ENCODE measurements at regions not wholly inside any gene's neighbourhood (a gene's known extent, or its start where the extent isn't known, plus 50 kb on each side); places are given as distances from the start of the nearest gene placed in this dataset.
"Not testable (repeated sequence)": the region's sequence is repeated elsewhere in the genome, so short reads cannot be mapped to it uniquely, and the experiment has no call there.

DNA sequence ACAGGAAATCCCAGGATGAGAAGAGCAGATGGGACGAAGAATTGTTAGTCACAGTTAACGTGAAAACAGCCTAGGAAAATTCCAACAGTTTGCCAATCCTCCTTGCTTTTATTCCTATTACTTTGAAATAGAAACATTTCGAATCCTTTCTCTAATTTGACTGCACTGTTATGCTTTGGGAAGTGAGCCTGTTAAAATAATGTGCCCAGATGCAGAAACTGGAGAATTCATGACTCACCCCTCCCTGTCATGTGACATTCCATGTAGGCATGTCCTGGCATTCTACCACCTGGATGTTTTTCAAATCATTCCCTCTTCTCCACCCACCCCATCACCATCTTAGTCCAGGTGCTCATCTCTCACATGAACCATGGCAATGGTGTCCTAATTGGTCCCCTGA, 107.3 kb downstream of the MINAR1 start:
- no peak for DNase-seq (ENCODE audit: low read depth)

GRCh38 chr15:79540551-79540950, 108.4 kb downstream of the MINAR1 start:
- DNase-seq (ENCODE audit: low read depth) = no peak

DNA sequence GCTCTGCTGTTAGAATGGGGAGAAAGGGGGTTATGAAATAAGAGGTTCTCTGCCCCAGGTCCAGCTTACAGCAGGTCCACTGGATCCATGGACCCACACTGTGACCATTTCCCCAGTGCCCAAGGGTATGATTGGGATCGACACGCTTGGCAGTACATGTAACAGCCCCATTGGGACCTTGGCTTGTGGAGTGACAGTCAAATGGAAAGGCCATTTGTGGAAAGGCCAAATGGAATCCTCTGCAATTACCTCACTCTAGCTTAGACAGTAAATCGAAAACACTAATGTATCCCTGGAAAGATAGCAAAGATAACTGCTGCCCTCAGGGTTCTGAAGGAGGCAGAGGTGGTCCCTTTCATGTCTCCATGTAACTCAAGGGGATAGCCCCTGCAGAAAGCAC, 109.1 kb downstream of the MINAR1 start:
- DNase-seq (ENCODE audit: low read depth) = no peak

DNA sequence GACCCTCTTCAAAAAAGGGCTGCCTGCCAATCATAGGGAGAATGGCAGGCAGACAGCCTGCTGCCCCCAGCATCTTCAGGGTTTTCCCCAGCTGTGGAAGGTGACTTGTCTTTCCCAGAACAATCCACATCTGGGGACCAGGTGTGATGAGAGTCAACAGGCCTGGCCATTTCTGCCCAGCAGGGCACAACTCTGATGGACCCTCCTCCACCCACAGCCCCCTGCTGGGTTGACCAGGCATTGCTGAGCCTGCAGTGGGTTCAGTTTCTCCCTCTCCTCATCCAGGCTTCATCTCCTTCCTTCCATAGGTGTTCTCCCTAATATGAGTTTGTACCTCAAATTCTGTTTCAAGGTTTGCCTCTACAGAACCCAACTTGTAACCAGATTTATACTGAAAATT, 111.0 kb downstream of the MINAR1 start:
- no peak for DNase-seq (ENCODE audit: low read depth)

- no peak for DNase-seq (ENCODE audit: low read depth)
Measured at GRCh38 chr15:79549196-79549595, 117.1 kb downstream of the MINAR1 start.

- DNase-seq (ENCODE audit: low read depth) = no peak
Measured at GRCh38 chr15:79560384-79560783, 128.2 kb downstream of the MINAR1 start.

DNA sequence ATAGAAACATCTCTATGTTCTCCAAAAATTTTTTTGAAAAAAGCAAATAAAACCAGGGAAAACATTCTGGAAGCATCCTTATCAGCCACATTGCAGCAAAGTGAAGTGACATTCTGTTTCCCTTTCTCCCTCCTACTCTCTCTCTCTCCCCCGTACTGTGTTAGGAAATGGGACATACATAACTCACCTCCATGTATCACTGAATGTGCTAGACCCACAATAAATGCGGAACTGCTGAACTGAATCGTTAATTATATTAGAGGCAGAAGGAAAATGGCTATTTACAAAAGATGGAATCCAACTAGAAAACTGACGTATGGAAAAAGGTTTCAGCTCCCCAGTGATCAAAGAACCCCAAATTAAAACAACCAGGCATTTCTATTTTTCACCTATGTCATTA, 129.8 kb downstream of the MINAR1 start:
- DNase-seq (ENCODE audit: low read depth) = no peak

DNA sequence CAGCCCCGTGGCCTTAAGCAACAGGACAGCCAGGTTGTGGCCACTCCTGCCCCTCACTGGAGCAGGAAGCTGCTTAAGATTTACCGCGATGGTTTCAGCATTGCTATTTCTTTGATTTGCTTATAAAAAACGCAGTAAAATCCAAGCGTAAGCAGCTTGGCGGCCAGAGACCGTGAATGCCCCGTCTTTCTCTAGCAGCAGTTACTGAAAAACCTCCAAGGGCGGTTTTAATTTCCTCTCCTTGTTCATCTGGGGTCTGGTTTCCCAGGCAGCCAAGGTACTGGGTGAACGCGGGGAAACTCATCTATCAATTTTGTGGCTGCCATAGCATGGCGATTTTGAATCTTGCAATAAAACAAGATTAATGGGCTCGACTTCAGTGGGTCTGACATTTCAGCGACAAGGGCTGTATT, 130.3 kb downstream of the MINAR1 start:
- no peak for DNase-seq (ENCODE audit: low read depth)

GRCh38 chr15:79562899-79563298, 130.8 kb downstream of the MINAR1 start:
- no peak for DNase-seq (ENCODE audit: low read depth)

DNA sequence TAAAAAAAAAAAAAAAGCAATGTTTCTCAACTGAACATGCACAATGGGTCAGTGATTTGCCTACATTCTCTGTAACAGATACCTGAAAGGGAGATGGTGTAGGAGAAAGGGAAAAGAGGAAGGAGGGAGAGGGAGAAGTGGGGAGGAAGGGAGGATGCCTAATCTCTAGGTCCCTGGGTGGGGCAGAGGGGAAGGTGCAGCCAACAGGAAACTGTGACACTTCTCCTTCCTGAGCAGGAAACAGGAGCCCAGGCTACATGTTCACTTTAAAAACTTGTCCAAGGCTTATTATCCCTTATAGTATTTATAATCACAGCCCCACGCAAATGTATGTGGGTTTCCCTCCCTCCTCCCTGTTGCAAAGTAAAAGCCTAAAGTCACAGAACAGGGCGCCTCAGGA, 137.9 kb downstream of the MINAR1 start:
- DNase-seq (ENCODE audit: low read depth) = no peak

DNA sequence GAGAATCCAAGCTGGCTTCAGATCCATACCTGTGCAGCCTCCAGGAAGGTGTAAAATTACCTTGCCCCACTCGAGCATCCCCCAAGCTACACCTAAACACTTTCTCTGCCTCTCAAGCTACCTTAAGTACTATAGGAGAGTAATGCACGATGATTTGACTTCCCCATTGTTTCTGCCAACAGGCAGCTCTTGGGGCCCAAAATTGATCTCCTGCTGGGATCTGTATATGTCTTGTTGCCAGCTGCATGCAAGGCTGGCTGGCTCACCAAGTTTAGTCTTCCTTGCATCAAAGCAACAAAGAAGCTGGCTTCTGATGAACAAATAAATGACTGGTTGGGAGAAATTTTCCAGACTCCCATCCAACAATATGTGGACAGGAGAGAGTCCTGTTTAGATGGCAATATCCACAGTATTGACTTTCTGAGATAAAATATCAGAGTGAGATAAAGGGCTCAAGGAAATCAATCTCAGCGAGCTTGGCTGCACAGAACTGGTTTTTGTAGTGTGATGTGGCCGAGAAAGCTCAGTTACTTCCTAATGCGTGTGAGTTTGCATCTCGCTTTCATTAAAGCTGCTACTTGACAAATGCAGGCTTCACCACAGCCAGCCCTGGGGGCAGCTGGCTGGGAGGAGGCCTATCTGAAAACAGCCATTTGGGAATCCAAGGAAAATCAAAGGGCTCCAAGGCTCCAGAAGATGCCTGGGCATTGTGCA, 140.7 kb downstream of the MINAR1 start:
- DNase-seq (ENCODE audit: low read depth) = no peak

- not testable (repeated sequence) for DNase-seq (ENCODE audit: low read depth)
Measured at GRCh38 chr15:79574431-79575273, 142.5 kb downstream of the MINAR1 start.

DNA sequence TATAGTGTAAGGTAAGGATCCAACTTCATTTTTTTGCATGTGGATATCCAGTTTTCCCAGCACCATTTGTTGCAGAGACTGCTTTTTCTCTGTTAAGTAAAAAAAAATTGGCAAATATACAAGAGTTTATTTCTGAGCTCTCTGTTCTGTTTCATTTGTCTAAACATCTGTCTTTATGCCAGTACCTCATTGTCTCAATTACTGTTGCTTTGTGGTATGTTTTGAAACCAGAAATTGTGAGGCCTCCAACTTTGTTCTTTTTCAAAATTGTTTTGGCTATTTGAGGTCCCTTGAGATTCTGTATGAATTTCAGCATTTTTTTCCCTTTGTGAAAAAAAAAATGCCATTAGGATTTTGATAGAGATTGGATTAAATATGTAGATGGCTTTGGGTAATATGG, 150.5 kb downstream of the MINAR1 start:
- DNase-seq (ENCODE audit: low read depth) = no peak

GRCh38 chr15:79592126-79592525, 160.0 kb downstream of the MINAR1 start:
- no peak for DNase-seq (ENCODE audit: low read depth)

DNA sequence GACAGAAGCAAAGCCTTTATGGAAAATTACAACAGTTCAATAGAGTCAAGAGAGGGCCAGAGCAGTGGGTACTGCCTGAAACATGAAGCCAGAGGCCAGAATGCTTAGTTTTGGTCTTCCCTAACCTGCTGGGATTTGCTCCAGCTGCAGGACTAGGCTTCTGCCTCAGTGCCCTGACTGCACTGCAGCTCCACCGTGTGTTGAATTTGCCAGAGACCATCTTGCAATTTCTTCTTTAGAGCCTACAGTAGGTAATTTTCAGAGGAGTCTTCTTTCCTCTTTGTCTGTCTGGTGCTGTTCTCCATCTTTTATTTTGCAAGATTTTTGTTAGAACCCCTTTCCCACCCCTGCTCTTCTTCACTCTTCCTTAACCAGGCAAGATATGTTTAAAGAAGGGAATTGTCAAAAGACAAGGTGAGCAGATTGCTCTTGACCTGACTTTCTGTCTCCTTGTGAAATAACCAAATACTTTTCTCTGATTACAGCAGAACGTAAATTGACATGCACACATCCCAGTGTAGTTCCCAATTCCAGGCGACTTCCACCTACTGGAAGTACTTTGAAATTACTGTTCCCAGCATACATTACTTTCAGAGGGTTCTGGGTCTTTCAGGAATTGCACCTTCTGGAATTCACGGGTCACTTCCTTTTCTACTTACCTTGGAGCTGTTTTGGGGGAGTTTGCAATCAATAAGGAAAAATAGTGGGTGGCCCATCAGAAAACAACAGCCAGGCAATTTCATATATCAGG, 161.2 kb downstream of the MINAR1 start:
- DNase-seq (ENCODE audit: low read depth) = no peak

DNA sequence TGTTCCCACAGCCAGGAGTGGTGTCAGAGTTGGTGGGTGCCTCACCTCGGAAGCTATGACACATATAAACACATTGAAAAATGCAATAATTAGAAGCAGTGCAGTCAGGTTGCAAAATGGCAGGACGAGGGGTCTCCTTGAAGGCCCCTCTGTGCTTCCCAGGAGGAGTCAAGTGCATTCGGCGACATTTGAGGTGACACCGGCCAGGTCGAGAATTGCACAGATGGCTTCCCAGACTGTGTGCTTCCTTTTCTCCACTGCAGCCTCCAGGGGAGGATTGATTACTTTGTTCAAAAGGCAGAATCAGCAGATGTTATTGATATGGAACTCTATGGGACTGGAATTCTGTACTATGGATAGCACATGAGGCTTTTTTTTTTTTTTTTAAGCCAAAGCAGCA, 163.2 kb downstream of the MINAR1 start:
- DNase-seq (ENCODE audit: low read depth) = no peak

DNA sequence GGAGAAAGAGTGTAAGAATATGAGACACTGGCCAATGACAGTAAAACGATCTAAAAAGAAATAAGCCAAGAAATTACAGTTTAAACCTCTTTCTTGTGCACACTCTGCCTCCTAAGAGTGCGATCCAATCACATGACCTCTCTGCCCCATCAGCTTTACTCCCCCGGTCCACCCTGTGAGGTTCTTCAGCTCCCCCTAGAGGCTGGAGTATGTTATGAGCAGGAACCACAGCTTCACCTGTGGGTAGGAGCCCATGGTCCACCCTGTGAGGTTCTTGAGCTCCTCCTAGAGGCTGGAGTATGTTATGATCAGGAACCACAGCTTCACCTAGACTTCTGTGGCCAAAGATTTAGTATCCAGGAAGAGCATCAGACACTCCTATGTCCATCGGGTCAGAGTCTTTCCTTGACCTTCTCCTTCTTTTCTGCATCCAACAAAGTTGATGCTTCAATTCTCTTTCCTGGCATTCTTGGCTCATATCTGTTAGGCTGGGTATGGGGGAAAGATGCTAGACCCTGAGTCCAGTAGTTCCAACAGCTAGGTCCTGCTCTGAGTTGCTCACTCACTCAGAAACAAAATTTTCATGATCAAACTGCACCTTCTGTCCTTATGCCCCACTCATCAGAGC, 164.0 kb downstream of the MINAR1 start:
- DNase-seq (ENCODE audit: low read depth) = peak; percentile 1

- no peak for DNase-seq (ENCODE audit: low read depth)
Measured at GRCh38 chr15:79598639-79599038, 166.5 kb downstream of the MINAR1 start.

DNA sequence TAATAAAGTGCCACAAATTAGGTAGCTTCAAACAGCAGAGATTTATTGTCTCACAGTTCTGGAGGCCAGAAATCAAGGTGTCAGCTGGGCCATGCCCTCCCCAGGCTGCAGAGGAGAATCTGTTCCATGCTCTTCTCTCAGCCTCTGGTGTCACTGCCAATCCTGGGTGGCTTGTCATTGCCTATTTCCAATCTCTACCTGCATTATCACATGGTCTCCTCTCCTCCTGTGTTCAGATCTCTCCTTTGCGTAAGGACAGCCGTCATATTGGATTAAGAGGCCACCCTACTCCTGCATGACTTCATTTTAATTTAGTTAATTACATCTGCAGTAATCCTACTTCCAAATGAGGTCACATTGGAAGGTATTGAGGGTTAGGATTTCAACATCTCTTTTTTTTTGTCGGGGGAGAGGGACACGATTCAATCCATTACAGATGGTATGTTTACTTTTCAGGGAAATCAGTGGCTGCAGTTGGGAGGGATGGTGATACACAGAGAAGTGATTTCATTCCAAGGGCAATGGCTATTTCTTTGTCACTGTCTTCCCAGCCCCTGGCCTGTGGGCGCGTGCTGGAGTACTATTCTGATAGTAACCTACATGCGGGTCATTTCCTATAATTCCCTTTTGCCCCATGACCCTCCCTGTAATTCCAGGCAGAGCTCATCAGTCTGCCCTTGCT, 169.4 kb downstream of the MINAR1 start:
- DNase-seq (ENCODE audit: low read depth) = no peak

- DNase-seq (ENCODE audit: low read depth) = no peak
Measured at GRCh38 chr15:79602180-79602579, 170.0 kb downstream of the MINAR1 start.

DNA sequence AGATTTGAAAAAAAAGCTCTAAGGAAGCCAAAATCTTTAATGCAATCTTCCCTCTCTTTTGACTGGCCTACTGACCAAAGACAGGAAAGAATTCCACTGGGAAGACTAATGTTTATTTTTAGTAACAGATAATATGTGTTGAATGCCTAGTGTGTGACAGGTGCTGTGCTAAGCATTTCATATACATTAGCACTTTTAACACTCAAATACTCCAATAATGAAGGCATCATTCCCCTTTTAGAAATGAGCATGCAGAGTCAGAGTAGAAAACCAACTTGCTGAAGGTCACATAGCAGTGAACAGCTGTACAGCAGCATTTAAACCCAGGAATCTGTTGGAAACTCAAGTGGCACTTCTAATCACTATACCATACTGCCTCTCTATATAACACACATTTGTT, 170.6 kb downstream of the MINAR1 start:
- DNase-seq (ENCODE audit: low read depth) = no peak

DNA sequence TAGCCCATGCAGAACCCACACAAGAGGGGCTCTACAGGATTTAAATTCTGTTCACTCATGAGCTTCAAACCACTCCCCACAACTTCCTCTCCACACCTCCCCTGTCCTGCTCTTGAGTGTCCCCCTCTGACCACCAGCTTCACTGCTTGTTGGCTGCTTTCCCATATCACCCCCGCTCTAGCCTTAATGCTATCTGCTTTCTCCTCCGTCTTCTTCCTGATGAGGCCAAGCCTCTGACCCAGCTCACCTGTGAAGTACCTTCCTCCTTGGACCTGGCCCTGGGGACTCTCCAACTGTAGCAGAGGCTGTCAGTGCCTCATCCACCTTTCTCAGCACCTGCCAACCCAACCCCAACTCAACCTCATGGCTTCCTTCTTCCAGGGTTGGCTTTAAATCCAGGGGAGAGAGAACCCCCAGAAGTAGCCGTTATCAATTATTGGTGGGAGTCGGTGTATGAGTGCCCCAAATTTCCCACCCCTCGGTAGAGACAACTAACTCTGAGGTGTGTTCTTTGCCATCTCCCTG, 174.8 kb downstream of the MINAR1 start:
- DNase-seq (ENCODE audit: low read depth) = no peak

All from stimulated activated CD8-positive, alpha-beta memory T cell treated with anti-CD3 and anti-CD28 coated beads, Interleukin-4, amount 100 ng/mL, for 24 hours (primary cell).